ENCODE measurements at regions not wholly inside any gene's neighbourhood (a gene's known extent, or its start where the extent isn't known, plus 50 kb on each side); places are given as distances from the start of the nearest gene placed in this dataset.
A peak's percentile ranks its signal among the peaks of the same experiment; 100 is the strongest.

- Histone ChIP-seq H3K9me3 (no peaks in the 10 kb centered on the region), H3K27ac (peak overlapping the region; percentile 98 to 100 (median 99)), H3K36me3 (no peaks in the 10 kb centered on the region), H3K4me3 (peak overlapping the region; percentile 73 to 91), H3K4me1 (peaks cover 0 to 64% (median 33%) of the 10 kb centered on the region in 3 donors), H3K27me3 (no peaks in the 10 kb centered on the region)
- ATAC-seq: peak; percentile 65
- no peak for TF ChIP-seq CTCF (IDR thresholded peaks at IDR 0.05)
- TF ChIP-seq POLR2A (IDR thresholded peaks at IDR 0.05): peak; percentile 36 to 69
- no CpG with 5 or more reads among the region's 112 CpGs for WGBS, 2 donors (ENCODE audit: low coverage in 1 of 2)
Observed at GRCh38 chr22:46070803-46071450, 79.4 kb upstream of the PPARA start.

GRCh38 chr22:46071451-46072109 is 78.7 kb upstream of the PPARA start:
- Histone ChIP-seq H3K36me3 (no peaks in the 10 kb centered on the region), H3K4me3 (peak overlapping the region; percentile 63 to 91), H3K27ac (peak overlapping the region; percentile 91 to 99 (median 98)), H3K27me3 (no peaks in the 10 kb centered on the region), H3K4me1 (peaks cover 0 to 64% (median 27%) of the 10 kb centered on the region in 3 donors), H3K9me3 (no peaks in the 10 kb centered on the region)
- 0% methylated on average over 4 of the region's 109 CpGs; no CpG with 5 or more reads in 1 of the 2 donors for WGBS, 2 donors (ENCODE audit: low coverage in 1 of 2)
- ATAC-seq: peak; percentile 65
- TF ChIP-seq POLR2AphosphoS5 (IDR thresholded peaks at IDR 0.05): peak; percentile 93
- peak in 1 of 4 experiments; percentile 7 for TF ChIP-seq CTCF (IDR thresholded peaks at IDR 0.05)
- TF ChIP-seq POLR2A (IDR thresholded peaks at IDR 0.05): peak; percentile 69
- no peak for TF ChIP-seq EP300 (IDR thresholded peaks at IDR 0.05)

- no peaks in the 10 kb centered on the region for H3K36me3 ChIP-seq
- peak overlapping the region; percentile 91 to 99 (median 98) for H3K27ac ChIP-seq
- no peaks in the 10 kb centered on the region for H3K9me3 ChIP-seq
- no peak for ATAC-seq
- peaks cover 0 to 64% (median 24%) of the 10 kb centered on the region in 3 donors for H3K4me1 ChIP-seq
- no peak for TF ChIP-seq CTCF (IDR thresholded peaks at IDR 0.05)
- TF ChIP-seq EP300 (IDR thresholded peaks at IDR 0.05): no peak
- TF ChIP-seq POLR2AphosphoS5 (IDR thresholded peaks at IDR 0.05): peak; percentile 57
- peak overlapping the region; percentile 63 to 91 for H3K4me3 ChIP-seq
- WGBS, 2 donors (ENCODE audit: low coverage in 1 of 2): 0% methylated on average over 3 of the region's 81 CpGs; no CpG with 5 or more reads in 1 of the 2 donors
- H3K27me3 ChIP-seq: no peaks in the 10 kb centered on the region
Observed at GRCh38 chr22:46072110-46072881, 78.0 kb upstream of the PPARA start.

- TF ChIP-seq EP300 (IDR thresholded peaks at IDR 0.05) (no peak), POLR2A (IDR thresholded peaks at IDR 0.05) (no peak), POLR2AphosphoS5 (IDR thresholded peaks at IDR 0.05) (no peak), CTCF (IDR thresholded peaks at IDR 0.05) (no peak)
- Histone ChIP-seq H3K4me3 (peak overlapping the region; percentile 63 to 91), H3K27me3 (no peaks in the 10 kb centered on the region), H3K4me1 (peaks cover 0 to 64% (median 28%) of the 10 kb centered on the region in 3 donors), H3K27ac (peak overlapping the region; percentile 91 to 99 (median 98)), H3K9me3 (no peaks in the 10 kb centered on the region), H3K36me3 (no peaks in the 10 kb centered on the region)
- WGBS, 2 donors (ENCODE audit: low coverage in 1 of 2): 0 to 4% methylated on average over 13 to 14 of the region's 16 CpGs
- no peak for ATAC-seq
Observed at GRCh38 chr22:46072981-46073682, 77.2 kb upstream of the PPARA start.

Measured in gastroesophageal sphincter (tissue), 4 donors.